Stimulated activated CD4-positive, alpha-beta T cell treated with anti-CD3 and anti-CD28 coated beads, Interleukin-2, amount 100 ng/mL, for 24 hours (primary cell): ENCODE measurements at regions not wholly inside any gene's neighbourhood (a gene's known extent, or its start where the extent isn't known, plus 50 kb on each side); places are given as distances from the start of the nearest gene placed in this dataset.

Experiments
- DNase-seq, 2 donors: peaks; one replicate each; pipeline ENCODE4 v3.0.0-alpha.2; 2020

DNA sequence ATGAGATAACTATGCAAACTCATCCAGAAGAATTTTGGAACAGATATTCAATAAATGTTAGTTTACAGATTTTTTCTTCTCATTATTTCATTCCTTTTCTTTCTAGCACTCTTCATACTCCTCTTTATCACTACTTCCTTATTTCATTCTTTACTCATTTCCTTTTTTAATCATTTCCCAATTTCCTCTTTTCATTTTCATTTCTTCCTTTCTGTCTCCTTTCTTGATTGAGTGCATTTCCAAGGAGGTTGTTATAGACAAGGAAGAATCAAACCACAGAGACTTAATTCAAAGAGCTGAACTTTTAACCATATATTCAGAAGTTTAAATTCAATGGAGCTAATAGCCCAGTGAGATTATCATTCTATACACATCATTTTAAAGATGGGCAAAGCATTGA, 600.7 kb downstream of the ARAP2 start:
- DNase-seq, result no peak

DNA sequence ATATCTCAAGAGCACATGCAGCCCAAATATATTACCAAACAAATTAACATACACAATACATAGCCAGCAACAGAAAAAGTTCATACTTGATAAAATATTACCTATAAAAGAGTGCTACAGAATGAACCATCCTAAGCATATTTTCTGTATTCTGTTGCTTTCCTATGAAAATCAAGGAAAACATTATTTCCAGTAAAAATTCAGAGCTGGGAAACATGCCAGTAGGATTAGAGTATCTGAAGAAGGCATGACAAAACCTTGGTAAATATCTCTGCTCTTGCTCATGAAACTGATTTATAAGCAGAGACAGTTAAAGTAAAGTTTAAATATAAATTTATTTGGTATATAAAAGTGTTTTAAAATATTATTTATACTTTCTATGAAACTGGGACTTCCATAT, 599.7 kb downstream of the ARAP2 start:
- DNase-seq, result no peak

DNA sequence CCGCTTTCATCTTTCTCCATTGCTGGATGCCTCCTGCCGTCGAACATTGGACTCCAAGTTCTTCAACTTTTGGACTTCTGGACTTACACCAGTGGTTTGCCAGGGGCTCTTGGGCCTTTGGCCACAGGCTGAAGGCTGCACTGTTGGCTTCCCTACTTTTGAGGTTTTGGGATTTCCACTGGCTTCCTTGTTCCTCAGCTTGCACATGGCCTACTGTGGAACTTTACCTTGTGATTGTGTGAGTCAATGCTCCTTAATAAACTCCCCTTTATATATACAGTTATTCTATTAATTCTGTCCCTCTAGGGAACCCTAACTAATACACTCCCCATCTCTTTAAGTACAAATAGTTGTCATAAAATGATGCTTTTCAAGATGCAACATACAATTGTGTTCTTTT, 595.3 kb downstream of the ARAP2 start:
- no peak for DNase-seq

DNA sequence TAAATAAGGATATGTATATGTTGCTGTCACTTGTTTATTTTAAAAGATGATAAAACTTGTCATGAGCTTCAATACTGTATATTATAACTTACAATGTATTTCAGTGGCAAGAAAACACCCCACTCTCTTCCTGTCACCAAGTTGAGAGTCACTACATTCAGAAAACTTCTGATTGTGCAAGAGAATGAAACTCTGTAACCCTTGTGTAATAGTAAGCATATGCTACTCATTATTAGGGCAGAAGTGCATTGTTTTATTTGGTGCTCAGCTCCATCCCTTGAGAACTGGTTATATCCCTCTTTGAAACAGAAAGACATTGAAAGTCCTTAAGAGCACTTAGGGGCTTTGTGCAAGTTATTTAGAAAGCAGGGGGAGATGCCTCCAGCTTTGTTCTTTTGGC, 594.5 kb downstream of the ARAP2 start:
- DNase-seq, result no peak

DNA sequence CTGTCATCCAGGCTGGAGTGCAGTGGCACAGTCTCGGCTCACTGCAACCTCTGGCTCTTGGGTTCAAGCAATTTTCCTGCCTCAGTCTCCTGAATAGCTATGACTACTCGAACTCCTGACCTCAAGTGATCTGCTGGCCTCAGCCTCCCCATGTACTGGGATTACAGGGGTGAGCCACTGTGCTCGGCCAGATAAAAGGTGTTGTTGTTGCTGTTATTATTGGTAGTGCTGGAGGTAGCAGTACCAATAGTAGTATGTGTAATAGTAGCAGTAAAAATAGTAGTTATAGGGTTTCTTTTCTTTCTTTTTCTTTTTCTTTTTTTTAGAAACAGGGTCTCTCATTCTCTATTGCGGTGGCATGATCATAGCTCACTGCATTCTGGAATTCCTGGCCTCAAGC, 592.1 kb downstream of the ARAP2 start:
- no peak for DNase-seq

DNA sequence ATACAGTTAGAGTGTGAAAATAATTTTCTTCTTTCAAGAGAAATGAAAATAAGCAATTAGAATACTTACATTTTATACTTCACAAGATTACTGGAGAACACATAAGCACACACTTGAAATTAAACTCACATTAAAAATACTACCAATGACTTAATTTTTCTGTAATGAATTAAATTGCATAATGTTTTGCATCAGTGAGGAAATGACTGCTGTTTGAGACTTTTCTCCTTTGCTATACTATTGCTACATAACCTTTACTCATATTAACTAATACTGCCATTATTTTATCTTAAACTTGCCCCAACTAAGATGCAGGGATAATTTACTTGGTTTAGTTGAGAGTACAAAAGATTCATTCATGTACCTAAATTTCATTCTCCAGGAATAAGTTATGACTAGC, 590.9 kb downstream of the ARAP2 start:
- no peak for DNase-seq

DNA sequence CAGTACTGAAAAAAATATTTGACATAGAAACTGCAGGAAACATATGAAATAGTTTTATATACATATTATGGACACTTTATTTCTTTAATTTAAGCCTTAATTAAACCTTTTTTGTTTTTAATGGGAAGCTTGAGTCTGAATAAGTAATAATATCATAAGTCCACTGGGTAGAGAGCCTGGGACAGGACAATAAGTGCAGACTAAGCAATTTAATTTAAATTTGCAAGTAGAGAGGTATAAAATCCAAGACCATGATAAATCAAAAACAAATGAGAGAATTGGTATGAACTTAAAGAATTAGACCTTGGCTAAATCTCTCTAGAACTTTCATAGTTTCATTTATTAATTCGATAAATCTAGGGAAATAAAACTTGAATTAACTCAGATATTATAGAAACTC, 571.2 kb downstream of the ARAP2 start:
- DNase-seq, result no peak

DNA sequence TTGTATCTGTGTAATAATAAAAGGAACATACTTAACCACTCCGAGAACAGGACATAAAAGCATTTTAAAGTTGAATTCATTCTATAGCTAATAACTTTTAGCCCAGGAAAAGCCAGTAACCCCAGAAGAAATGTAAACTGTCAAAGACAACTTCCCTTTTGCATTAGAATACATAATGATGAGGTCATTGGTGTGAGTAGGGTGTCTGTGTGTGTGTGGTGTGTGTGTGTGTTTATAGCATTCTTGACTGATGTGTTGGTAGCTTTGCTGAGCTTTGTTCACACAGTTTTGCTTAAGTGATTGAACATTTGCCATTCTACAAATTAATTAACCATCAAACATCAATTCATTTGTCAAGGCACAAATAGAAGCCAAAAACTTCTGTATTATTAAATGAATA, 559.6 kb downstream of the ARAP2 start:
- no peak for DNase-seq

DNA sequence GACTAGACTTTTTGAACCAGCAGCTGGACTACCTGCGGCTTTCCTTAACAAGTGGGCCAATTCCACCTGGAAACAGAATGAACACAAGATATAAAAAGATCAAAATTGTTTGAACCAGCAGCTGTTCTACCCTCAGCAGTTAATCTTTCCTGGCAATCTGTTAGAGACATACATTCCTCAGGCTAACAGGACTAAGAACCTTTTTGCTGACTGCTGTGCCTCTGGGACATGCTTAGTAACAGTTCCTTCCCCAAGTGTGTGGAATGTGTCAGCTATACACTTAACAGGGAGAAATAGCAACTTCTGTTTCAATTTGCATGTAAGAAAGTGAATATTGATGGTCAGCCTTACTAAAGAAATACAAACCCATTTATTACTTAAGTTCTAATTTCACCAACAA, 554.4 kb downstream of the ARAP2 start:
- DNase-seq, result no peak

DNA sequence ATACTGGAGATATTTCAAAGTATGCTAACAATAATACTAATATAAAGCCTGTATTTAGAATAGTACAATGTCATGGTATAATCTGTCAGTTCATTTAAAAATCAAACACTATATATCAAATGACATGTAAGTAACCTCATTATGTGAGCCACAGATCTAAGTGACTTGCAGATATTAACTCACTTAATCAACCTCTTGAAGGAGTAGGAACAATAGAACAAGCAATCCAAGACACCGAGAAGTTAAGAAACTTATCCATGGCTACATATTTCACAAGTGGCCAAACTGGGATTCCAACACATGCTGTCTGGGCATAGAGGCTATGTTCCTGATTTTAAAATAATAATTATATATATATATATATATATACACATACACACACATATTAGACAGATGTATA, 554.0 kb downstream of the ARAP2 start:
- DNase-seq, result no peak

DNA sequence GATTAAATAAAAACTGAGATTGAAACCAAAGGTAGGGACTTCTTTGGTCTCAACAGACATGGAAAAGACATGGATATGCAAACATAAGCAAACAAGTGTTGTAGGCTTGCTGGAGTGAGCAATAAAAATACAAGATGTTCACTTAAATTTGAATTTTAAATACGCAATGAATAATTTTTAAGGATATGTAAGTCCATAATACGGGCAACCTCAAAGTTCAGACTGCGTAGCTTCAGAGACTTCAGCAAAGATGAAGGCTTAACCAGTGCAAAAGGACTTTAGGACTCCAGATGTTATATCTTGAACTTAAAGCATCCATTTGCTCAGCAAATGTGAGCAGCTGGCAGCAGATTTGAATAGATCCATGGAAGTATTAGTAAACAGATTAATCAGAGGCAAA, 549.3 kb downstream of the ARAP2 start:
- DNase-seq, result no peak

DNA sequence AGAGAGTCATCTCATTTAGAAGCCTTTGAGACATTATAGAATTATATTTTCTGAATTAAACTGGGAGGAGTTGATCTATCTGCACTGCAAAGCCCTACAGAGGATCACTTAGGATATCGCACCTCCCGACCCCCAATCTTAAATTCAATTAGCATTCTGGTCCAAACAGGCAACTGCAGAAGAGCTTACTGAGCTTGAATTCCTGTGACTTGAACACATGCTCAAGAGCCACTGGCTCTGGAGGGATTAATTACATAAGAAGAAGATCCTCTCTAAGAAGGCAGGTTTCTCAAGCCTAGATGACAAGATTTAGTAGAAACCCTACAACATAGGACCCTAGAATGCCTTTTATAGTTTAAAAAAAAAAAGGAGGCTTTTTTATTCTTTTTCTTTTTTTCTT, 548.9 kb downstream of the ARAP2 start:
- DNase-seq, result no peak

DNA sequence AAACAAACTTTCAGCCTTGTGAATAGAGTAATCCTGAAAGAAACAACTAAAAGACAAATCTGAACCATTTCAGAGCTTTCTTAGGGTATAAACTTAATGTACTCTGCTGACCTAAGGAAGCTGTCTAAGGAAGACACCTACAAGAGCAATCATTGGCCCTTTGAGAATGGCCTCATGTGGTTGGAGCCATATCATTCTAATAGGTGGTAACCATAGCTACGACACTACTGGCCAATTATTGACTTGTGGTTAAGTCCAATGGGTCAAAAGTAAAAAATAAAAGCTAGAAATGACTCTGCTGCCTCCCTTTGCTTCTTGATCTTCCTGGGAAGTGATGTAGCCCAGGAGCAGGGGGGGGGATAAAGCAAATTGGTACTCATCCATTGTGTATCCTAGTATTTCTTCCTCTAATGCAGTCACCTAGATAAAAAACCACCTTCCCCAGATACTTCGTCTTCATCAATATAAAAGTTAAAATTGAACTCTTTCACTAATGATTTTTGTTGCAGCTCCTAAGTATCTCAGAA, 547.0 kb downstream of the ARAP2 start:
- DNase-seq, result no peak

DNA sequence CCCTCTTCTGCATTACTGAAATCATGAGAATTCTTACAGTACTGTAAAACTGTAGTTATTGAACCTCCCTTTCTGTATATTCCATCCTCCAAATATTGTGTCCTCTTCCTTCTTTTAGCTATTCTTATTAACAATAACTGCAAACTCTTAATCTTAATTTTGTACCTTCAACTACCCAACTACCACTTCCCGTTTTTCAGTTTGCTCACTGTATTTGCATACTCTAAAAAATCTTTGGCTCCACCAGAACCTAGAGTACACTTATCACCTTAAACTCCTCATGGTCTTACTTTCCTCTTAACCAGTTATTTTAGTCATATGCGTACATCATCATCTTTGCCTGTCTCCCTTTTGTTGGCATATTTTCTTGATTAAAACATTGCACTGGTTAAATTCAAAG, 543.7 kb downstream of the ARAP2 start:
- DNase-seq, result no peak

DNA sequence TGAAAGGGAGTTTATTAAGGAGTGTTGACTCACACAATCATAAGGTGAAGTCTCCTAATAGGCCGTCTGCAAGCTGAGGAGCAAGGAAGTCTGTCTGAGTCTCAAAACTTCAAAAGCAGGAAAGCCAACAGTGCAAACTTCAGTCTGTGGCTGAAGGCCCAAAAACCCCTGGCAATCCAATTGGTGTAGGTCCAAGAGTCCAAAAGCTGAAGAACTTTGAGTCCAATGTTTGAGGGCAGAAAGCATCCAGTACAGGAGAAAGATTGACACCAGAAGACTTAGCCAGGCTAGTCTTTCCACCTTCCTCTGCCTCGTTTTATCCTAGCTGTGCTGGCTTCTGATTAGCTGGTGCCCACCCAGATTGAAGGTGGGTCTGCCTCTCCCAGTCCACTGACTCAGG, 535.2 kb downstream of the ARAP2 start:
- DNase-seq, result no peak

DNA sequence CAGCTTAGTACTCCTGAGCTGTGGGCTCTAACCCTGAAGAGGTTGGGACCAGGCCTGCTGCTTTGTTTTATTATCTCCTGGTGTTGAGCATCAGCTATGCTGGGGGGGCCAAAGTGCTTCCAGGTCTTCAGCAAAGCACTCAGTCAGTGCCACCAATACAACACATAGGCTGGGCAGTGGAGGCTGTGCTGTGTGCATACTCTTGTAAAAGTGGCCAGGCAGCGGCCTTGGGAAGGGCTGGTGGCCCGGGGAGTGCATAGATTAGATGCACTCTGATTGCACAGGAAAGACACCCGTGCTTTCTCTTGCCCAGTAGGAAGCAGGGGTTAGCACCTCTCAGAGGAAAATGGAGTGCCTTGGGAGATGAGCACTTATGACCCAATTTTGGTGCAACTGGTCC, 534.0 kb downstream of the ARAP2 start:
- no peak for DNase-seq

DNA sequence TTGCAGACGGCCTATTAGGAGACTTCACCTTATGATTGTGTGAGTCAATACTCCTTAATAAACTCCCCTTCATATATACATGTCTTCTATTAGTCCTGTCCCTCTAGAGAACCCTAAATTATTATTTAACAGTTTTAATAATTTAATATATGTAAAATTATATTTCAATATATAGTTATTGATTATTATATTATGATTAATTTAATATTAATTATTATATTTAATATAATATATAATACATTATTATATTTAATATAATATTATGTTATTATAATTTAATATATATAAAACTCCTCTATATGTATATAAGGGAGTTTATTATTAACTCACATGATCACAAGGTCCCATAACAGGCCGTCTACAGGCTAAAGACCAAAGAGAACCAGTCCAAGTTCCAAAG, 533.2 kb downstream of the ARAP2 start:
- DNase-seq, result no peak

DNA sequence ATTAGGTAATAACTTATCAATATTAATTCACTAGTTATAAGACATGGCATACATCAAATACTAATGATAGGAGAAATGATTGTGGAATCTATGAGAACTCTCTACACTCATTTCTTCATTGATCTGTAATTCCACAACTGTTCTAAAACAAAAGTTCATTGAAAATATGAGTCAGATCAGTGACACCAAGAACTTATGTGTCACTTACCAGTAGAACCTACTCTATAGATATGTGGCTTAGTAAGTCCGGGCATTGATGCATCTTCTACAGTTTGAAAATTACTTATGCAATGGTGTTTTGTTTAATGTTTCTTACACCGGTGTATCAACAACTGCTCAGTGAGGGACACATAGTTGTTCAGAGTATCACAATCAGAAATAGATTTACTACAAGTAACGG, 520.3 kb downstream of the ARAP2 start:
- no peak for DNase-seq

DNA sequence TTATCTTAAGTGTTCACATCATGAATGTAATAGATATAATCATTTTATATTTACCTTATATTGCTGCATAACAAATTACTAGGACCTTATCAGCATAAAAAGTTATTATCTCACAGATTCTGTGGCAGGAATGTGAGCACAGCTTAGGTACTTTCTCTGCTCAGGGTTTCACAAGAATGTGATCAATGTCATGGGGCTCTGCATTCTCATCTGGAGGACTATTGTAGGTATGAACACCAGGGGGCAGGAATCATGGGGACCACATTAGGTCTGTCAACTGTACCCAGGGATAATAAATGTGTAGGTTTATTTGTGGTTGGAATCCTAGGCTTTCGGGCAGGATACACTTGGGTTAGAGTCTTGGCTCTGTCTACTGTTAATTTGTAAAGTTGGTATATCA, 519.2 kb downstream of the ARAP2 start:
- no peak for DNase-seq

DNA sequence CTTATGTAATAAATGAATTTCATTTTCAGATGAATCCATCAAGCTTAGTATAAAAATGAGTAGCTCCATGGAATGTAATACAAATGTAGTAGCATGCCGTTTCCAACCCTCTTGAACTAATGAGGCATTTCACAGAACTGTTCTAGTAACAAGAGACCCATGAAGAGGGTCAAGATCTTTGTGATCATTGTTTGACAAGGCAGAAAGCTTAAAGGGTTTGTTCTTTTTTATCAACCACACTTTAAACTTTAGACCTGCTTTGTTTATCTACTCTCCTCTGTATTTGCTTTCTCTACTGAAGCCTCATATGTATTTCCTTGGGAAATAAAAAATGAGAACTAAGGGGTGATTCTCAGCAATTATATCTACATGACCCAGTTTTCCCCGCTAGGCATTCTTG, 513.9 kb downstream of the ARAP2 start:
- DNase-seq, result no peak

DNA sequence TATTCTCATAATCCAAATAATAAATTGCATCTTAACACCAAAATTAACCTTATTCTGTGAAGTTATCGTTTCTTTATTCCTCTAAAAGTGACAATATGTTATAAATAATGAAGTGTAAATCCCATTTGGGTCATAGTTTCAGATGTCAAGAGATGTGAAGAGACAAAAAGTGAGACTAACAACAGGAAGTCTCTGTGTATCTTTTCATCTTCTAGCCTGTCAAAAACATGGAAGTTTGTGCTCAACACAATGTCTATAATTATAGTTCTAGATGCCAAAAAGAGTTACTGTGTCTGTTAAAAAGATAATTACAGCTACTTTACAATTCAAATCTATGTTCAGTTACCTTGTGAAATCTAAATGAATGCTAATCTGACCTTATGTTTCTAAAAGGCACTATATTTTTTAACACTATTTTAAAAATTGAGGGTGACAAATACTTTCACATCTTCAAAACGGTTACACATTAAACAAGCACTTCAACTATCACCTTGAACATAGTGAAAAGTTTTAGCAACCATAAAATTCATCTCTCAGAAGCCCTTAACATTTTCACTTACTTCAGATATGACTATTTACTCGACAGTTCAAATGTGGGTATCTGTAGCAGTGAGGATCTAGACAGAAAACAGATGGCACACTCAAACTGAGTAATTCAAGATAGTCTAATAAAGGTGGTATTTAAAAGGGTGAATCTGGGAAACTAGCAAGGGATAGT, 509.8 kb downstream of the ARAP2 start:
- no peak for DNase-seq

DNA sequence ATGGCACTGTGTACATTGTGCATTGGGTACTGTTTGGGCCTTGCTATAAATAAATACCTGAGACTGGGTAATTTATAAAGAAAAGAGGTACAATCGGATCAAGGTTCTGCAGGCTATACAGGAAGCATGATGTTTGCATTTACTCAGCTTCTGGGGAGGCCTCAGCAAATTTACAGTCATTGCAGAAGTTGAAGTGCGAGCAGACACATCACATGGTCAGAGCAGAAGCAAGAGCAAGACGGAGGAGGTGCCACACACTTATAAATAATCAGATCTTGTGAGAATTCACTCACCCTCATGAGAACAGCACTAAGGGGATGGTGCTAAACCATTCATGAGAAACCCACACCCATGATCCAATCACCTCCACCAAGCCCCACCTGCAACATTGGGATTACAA, 505.0 kb downstream of the ARAP2 start:
- no peak for DNase-seq

DNA sequence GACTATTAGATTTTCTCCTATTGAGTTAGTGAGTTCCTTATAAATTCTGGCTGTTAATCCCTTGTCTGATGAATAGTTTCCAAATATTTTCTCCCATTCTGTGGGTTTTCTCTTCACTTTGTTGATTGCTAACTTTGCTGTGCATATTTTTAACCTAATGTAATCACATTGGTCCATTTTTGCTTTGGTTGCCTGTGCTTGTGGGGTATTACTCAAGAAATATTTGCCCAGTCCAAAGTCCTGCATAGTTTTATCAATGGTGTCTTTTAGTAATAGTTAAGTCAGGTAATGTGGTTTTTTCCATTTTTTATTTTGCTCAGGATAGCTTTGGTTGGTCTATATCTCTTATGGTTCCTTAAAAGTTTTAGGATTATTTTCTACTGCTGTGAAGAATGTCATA, 490.3 kb downstream of the ARAP2 start:
- no peak for DNase-seq

DNA sequence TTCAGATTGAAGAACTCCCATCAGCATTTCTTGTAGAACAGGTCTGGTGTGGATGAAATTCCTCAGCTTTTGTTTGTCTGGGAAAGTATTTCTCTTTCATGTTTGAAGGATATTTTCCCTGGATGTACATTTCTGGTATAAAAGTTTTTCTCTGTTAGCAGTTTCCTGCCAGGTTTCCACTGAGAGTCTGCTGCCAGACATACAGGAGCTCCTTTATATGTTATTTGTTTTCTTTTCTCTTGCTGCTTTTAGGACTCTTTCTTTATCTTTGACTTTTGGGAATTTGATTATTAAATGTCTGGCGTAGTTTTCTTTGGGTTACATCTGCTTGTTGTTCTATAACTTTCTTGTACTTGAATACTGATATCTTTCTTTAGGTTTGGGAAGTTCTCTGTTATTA, 486.5 kb downstream of the ARAP2 start:
- no peak for DNase-seq

DNA sequence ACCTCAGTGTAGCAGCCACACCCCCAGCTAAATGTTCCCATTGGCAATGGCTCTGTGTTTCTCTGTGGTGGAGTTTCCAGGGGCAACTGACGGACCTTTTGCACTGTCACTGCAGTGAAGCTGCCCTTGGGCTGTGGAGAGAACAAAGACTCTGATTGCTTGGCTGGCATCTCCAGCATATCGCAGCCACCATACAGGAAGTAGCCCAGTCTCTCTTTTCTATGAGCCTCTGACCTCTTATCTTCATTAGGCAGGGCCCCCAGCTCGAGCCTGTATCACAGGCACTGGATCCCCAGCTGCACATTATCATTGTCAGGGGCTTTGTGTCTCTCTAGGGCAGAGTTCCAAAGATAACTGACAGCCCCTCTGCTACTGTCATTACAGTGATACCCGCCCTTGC, 483.5 kb downstream of the ARAP2 start:
- DNase-seq, result no peak

DNA sequence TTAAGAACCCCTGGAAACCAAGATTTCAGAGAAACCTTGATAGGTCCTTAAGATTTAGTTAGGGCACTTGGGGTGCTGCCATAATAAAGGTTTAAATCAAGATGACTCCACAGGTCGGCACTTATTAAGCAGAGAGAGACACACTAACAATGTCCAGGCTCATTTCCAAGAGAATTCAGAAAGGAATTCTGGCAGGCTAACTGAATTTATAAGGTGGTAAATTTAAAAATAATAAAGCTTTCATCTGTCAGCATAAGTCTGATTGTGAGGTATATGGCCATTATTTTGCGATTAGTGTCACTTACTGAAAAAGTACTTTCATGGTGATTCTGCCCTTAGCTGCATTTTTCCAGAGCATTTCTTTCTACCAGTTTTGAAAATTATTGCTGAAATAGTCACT, 472.7 kb downstream of the ARAP2 start:
- DNase-seq, result no peak
